IMR-90 (cell line): ENCODE measurements at regions not wholly inside any gene's neighbourhood (a gene's known extent, or its start where the extent isn't known, plus 50 kb on each side); places are given as distances from the start of the nearest gene placed in this dataset.

Source experiments
- ATAC-seq: fragments of 200-7000 bp; cut with Tn5 transposase; 2 replicates; pipeline ENCODE4 v1.9.1; 2020; ENCODE audit warnings: low read depth, mild to moderate bottlenecking, moderate library complexity
- BruUV-seq: library from RNA; stranded (reverse); fragments of 400-500 nt; replicated peaks from 2 replicates; lab custom pipeline; 2021; lab: Mats Ljungman, UMichigan
- CTCF ChIA-PET: fragments of 300-600 bp; formaldehyde crosslinking; extraction: SDS; loops from one replicate; lab custom pipeline; 2021; ENCODE audit warnings: antibody characterized with exemption; lab: Yijun Ruan, JAX
- POLR2A ChIA-PET: fragments of 300-600 bp; sonication (Branson Sonifier 250); formaldehyde crosslinking; loops from one replicate; lab custom pipeline; 2022; ENCODE audit warnings: antibody characterized with exemption; ENCODE audit not compliant: unreplicated experiment; lab: Charles Lee
- DNase-seq: peaks from one replicate; pipeline ENCODE4 v3.0.0; 2013
- H2AFZ ChIP-seq: replicated peaks from 2 replicates; pipeline ENCODE3; 2013; ENCODE audit warnings: low read length, mild to moderate bottlenecking; ENCODE audit not compliant: poor library complexity
- H2AK5ac ChIP-seq: 2 replicates; pipeline ENCODE4 v1.6.1; 2013; ENCODE audit warnings: low read depth, low read length, inconsistent platforms
- H2AK9ac ChIP-seq: replicated peaks from 2 replicates; pipeline ENCODE3; 2013; ENCODE audit warnings: mild to moderate bottlenecking, low read depth, low read length, moderate library complexity; ENCODE audit not compliant: poor library complexity
- H2BK120ac ChIP-seq: 2 replicates; pipeline ENCODE4 v1.6.1; 2013; ENCODE audit warnings: low read depth, low read length, inconsistent platforms
- H2BK15ac ChIP-seq: 3 replicates; pipeline ENCODE4 v1.6.1; 2013; ENCODE audit warnings: low read depth, low read length, inconsistent platforms
- H2BK20ac ChIP-seq: 2 replicates; pipeline ENCODE4 v1.6.1; 2013; ENCODE audit warnings: low read depth, mild to moderate bottlenecking, inconsistent platforms, low read length, moderate library complexity
- H2BK5ac ChIP-seq: 2 replicates; pipeline ENCODE4 v1.6.1; 2013; ENCODE audit warnings: mild to moderate bottlenecking, low read depth, low read length, inconsistent platforms; ENCODE audit not compliant: poor library complexity, severe bottlenecking
- H3K14ac ChIP-seq: replicated peaks from 2 replicates; pipeline ENCODE4 v1.6.1; 2013; ENCODE audit warnings: low read depth, low read length, inconsistent platforms
- H3K18ac ChIP-seq: 2 replicates; pipeline ENCODE4 v1.6.1; 2013; ENCODE audit warnings: low read depth, low read length, control low read depth
- H3K23ac ChIP-seq: 2 replicates; pipeline ENCODE4 v1.6.1; 2013; ENCODE audit warnings: low read depth, low read length, inconsistent platforms
- H3K27ac ChIP-seq: 2 replicates; pipeline ENCODE4 v1.5.1; 2013; ENCODE audit warnings: mild to moderate bottlenecking, control low read depth, low read length; ENCODE audit not compliant: insufficient read depth
- H3K27me3 ChIP-seq: 2 replicates; pipeline ENCODE4 v1.6.1; 2013; ENCODE audit warnings: low read length; ENCODE audit not compliant: control insufficient read depth, insufficient read depth
- H3K36me3 ChIP-seq: 2 replicates; pipeline ENCODE4 v1.6.1; 2013; ENCODE audit warnings: low read length, mixed read lengths; ENCODE audit not compliant: control insufficient read depth, insufficient read depth
- H3K4ac ChIP-seq: 2 replicates; pipeline ENCODE4 v1.6.1; 2013; ENCODE audit warnings: low read depth, low read length, inconsistent platforms
- H3K4me1 ChIP-seq: 2 replicates; pipeline ENCODE4 v1.6.1; 2013; ENCODE audit warnings: low read length, mixed read lengths; ENCODE audit not compliant: control insufficient read depth, insufficient read depth
- H3K4me2 ChIP-seq: 2 replicates; pipeline ENCODE4 v1.6.1; 2013; ENCODE audit warnings: low read depth, mild to moderate bottlenecking, control low read depth, low read length, moderate library complexity
- H3K4me3 ChIP-seq: 2 replicates; pipeline ENCODE4 v1.5.1; 2013; ENCODE audit warnings: low read depth, mild to moderate bottlenecking, control low read depth, low read length, moderate library complexity; ENCODE audit not compliant: insufficient read depth
- H3K56ac ChIP-seq: 2 replicates; pipeline ENCODE4 v1.6.1; 2013; ENCODE audit warnings: low read length, inconsistent platforms; ENCODE audit not compliant: insufficient read depth; ENCODE audit errors: extremely low read depth
- H3K79me1 ChIP-seq, 2 experiments: 2 replicates each; pipeline ENCODE4 v1.6.1; 2013; ENCODE audit warnings: low read length in 2 of 2, inconsistent platforms in 1 of 2, low read depth in 1 of 2
- H3K9ac ChIP-seq: 2 replicates; pipeline ENCODE4 v1.6.1; 2013; ENCODE audit warnings: low read depth, low read length, control low read depth
- H3K9me1 ChIP-seq: 2 replicates; pipeline ENCODE4 v1.6.1; 2013; ENCODE audit warnings: low read length, inconsistent platforms; ENCODE audit not compliant: insufficient read depth
- H3K9me3 ChIP-seq: 2 replicates; pipeline ENCODE4 v1.6.1; 2013; ENCODE audit warnings: low read length; ENCODE audit not compliant: control insufficient read depth, insufficient read depth
- H4K20me1 ChIP-seq: 2 replicates; pipeline ENCODE4 v1.6.1; 2013; ENCODE audit warnings: low read length, inconsistent platforms; ENCODE audit not compliant: insufficient read depth
- H4K5ac ChIP-seq: 2 replicates; pipeline ENCODE4 v1.6.1; 2013; ENCODE audit warnings: mild to moderate bottlenecking, low read depth, low read length, control low read depth
- H4K8ac ChIP-seq, 2 experiments: 2 replicates each; pipeline ENCODE4 v1.6.1; 2013; ENCODE audit warnings: low read depth in 2 of 2, low read length in 2 of 2, control low read depth in 1 of 2, inconsistent platforms in 1 of 2
- H4K91ac ChIP-seq: 2 replicates; pipeline ENCODE4 v1.6.1; 2013; ENCODE audit warnings: low read depth, low read length, inconsistent platforms; ENCODE audit not compliant: insufficient read depth
- CEBPB ChIP-seq: IDR thresholded peaks from 2 replicates; pipeline ENCODE4 v1.6.1; 2012; ENCODE audit warnings: low read depth, low read length, improper control_type of control experiment
- CHD1 ChIP-seq: IDR thresholded peaks from 2 replicates; pipeline ENCODE4 v1.6.1; 2012; ENCODE audit warnings: low read depth, low read length, improper control_type of control experiment
- NFE2L2 ChIP-seq: fragments of 150-350 bp; IDR thresholded peaks from 2 replicates; pipeline ENCODE4 v1.6.1; 2016; ENCODE audit warnings: low read depth, mild to moderate bottlenecking, low read length
- RFX5 ChIP-seq: IDR thresholded peaks from 2 replicates; pipeline ENCODE4 v1.8.0; 2012; ENCODE audit warnings: low read depth, mild to moderate bottlenecking, low read length, moderate library complexity
- WGBS, 2 experiments: methylation state at CpG; one replicate each; pipeline versions ENCODE4 v1.1.5 to v1.1.7; 2013; ENCODE audit warnings: missing lambda C conversion rate in 2 of 2; ENCODE audit not compliant: insufficient read length in 1 of 2; ENCODE audit errors: extremely low coverage in 2 of 2; 5-methylcytosine and 5-hydroxymethylcytosine counted together
- dilution Hi-C: fragments of 300-500 bp; cut with HindIII; formaldehyde crosslinking; loops from one replicate; pipeline ENCODE4 v1.14.3; 2018; ENCODE audit warnings: low sequenced_read_pairs; ENCODE audit not compliant: unreplicated experiment
- in situ Hi-C: fragments of 300-500 bp; cut with MboI; formaldehyde crosslinking; loops from 3 replicates; pipeline ENCODE4 v1.14.3; 2019; ENCODE audit warnings: low sequenced_read_pairs, inconsistent platforms, mixed read lengths
- intact Hi-C: fragments of 100-400 bp; cut with micrococcal nuclease; formaldehyde crosslinking; loops from 2 replicates; pipeline ENCODE4 v1.10.0; 2022

DNA sequence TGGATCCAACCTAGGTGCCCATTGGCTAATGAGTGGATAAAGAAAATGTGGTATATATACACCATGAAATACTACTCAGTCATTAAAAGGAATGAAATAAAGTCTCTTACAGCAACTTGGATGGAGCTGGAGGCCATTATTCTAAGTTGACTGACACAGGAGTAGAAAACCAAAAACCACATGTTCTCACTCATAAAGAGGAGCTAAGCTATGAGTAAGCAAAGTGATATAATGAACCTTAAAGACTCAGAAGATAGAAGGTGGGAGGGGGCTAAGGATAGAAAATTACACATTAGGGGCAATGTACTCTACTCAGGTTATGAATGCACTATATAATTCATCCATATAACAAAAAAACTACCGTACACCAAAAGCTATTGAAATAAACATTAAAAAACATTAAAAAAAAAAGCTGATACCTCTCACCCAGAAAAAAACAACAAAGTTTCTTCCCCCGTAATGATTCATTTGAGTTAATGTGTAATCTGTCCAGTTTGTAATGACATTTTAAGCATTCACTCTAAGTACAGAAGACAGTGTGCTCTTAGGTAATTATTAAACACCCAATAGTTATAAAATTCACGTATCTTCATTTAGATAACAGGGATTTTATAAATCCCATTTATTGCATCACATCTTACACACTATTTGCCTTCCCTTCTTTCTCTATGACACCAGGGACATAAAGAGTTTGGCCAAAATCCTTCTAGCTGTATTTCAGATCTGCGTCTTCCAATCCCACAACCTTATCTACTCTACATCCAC is 941.5 kb downstream of the CDH11 start:
- ATAC-seq (no peak), DNase-seq (no peak)
- Histone ChIP-seq H3K23ac (no peak overlapping the region), H3K9me3 (peaks cover 2% of the 10 kb centered on the region), H2AFZ (no peak overlapping the region), H4K91ac (no peak overlapping the region), H4K8ac (no peak overlapping the region), H3K27ac (no peak overlapping the region), H2BK120ac (no peak overlapping the region), H3K18ac (no peak overlapping the region), H2BK15ac (no peak overlapping the region), H2BK5ac (no peak overlapping the region), H4K5ac (no peak overlapping the region), H2BK20ac (no peak overlapping the region), H3K9ac (no peak overlapping the region), H3K27me3 (no peaks in the 10 kb centered on the region), H3K4me2 (no peak overlapping the region), H3K4me1 (no peaks in the 10 kb centered on the region), H3K4ac (no peak overlapping the region), H3K79me1 (no peaks in the 10 kb centered on the region), H3K4me3 (no peak overlapping the region), H2AK9ac (no peak overlapping the region), H3K36me3 (no peaks in the 10 kb centered on the region), H3K9me1 (no peaks in the 10 kb centered on the region), H4K20me1 (no peaks in the 10 kb centered on the region), H2AK5ac (no peak overlapping the region), H3K14ac (no peak overlapping the region), H3K56ac (no peak overlapping the region)
- TF ChIP-seq CHD1 (no peak), NFE2L2 (no peak), RFX5 (no peak), CEBPB (0 out of 2 replicates have a peak, but pooled peaks have one; percentile 17)
- intact Hi-C loops = no loop called here
- BruUV-seq = no TSS peak
- dilution Hi-C loops = no loop called here
- ChIA-PET CTCF (no interaction called here), POLR2A (no interaction called here)
- in situ Hi-C loops = no loop called here
- WGBS, 2 experiments = no CpG with 5 or more reads among the region's 4 CpGs
